HuH-7.5 (cell line): ENCODE measurements at regions not wholly inside any gene's neighbourhood (a gene's known extent, or its start where the extent isn't known, plus 50 kb on each side); places are given as distances from the start of the nearest gene placed in this dataset.
A peak's percentile ranks its signal among the peaks of the same experiment; 100 is the strongest.
"Not testable (repeated sequence)": the region's sequence is repeated elsewhere in the genome, so short reads cannot be mapped to it uniquely, and the experiment has no call there.

Experiments
- DNase-seq: peaks from one replicate; pipeline ENCODE4 v3.0.0; 2011; ENCODE audit warnings: low spot score

DNA sequence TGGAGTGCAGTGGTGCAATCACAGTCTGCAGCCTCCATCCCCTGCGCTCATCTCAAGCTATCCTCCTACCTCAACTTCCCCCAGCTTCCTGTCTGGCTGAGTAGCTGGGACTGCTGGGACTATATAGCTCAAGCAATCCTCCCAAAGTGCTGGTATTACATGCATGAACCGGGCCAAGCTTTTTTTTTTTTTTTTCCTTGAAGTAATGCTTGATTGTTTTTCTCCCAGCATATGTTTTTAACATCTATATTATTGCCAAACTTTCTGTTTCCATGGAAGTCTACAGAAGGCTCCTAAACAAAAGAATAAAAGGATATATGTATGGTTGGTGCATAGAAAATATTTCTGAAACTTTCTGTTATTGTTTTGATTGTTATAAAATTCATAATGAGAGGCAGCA, 853.6 kb downstream of the KCNA4 start:
- no peak for DNase-seq

GRCh38 chr11:29162491-29162890, 854.3 kb downstream of the KCNA4 start:
- no peak for DNase-seq

DNA sequence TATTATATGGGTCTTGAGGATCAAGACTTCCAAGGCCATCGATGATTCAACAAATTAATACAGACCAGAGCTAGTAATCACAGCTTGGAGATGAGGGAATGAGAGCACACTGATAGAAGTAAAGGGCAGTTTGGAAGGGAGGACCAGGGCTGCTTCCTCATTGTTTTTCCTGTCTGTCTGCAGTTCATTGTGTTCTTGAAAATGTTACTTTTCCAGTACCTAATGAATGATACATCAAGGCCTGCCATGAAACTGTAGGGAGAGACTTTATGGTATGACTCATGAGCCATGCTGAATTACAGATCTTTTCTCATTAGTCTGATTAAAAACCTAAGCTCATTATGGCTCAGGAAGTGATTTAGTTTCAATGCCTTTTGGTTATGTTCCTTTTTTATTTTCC, 855.6 kb downstream of the KCNA4 start:
- no peak for DNase-seq

DNA sequence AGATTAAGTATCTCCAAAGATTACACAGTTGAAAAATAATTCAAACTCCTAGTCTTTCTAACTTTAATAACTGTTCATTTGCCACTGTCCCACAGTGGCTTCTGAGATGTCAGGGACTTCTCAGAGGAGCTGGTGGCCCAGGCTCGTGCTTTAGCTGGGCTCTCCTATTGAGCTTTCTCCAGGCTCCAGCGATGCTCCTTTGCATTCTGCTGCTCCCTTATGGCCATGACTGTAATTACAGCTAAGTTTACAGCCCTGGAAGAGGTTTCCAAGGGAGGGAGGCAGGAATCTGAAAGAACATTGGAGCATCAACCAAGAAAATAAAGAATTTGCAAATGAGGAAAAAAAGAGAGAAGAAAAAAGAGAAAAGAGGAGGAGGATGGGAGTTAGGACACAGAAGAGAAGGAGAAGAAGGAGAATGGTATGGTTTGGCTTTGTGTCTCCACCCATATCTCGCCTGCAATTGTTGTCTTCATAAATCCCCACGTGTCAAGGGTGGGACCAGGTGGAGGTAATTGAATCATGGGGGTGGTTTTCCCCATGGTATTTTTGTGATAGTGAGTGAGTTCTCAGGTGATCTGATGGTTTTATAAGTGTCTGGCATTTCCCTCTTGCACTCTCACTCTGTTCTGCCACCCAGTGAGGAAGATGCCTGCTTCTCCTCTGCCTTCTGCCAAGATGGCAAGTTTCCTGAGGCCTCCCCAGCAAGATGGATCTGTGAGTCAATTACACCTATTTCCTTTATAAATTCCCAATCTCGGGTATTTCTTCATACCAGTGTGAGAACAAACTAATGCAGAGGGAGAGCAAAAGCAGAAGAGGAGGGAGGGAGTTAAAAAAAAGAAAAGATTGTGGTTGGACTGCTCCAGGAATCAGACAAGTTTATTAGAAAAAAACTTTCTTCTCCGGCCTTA, 857.0 kb downstream of the KCNA4 start:
- peak; percentile 23 for DNase-seq

GRCh38 chr11:29153078-29153477, 863.8 kb downstream of the KCNA4 start:
- no peak for DNase-seq

DNA sequence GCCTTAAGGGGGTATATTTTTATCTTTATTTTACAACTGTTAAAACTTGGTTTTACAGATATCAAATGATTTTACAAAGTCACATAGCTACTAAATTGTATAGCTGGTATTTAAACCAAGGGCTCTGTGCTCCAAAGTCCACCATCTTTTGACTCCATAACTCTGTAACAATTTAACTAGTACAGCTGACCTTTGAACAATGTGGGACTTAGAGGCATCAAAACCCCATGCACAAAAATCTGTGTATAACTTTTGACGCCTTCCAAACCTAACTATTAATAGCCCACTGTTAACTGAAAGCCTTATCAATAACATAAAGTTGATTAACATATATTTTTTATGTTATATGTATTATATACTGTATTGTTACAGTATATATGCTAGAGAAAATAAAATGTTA, 874.3 kb downstream of the KCNA4 start:
- DNase-seq = not testable (repeated sequence)

DNA sequence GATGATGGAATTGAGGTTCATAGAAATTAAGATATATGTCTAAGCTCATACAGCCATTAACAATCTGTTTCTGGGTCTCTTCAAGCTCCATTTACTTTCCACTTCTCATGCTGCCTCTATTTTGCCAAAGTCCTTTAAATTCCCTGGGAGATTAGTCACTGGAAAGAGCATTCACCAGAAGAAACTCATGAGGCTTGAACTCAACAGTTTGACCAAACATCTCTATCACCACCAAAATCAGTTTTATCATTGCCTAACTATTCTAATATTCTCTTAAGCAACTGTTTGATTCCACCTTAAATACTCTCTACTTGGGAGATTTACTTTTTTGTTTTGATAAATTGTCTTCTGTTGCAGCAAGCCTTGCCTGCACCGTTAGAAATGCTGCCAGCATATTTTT, 881.3 kb downstream of the KCNA4 start:
- no peak for DNase-seq

- no peak for DNase-seq
These were observed 885.8 kb downstream of the KCNA4 start for GRCh38 chr11:29131055-29131454.

DNA sequence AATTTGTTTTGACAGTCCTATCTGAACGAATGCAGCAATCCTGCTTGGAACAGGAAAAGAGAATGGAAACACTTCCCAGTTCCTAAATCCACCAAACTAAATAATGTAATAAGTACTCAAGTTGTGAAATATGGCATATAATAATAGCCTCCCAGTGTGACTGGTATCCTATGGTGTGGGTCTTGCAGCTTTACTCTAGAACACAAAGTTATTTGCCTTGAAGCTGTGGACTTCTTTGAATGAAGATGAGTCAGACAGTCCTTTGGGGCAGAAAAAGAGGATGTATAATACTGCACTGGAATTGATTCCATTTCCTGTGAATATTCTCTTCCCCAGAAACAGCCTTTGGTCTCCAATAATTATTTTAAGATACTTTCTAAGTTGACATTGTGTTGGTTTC, 887.0 kb downstream of the KCNA4 start:
- no peak for DNase-seq

DNA sequence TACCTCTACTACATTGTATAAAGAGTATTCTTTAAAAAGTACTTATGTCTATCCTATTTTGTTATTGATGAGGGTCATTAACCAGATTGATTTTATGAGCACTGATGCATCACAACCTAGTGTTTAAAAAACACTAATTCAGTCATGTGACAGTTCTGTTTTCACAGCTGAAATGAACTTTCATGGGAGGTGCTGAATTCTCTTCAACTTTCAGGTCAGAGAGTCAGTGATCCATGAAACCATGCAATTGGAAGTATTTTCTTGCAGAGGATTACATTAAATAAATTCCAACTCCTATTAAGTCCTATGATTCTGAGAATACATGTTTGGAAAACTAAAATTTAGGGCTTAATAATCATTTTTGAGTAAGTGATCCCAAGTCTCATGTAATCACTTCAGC, 889.4 kb downstream of the KCNA4 start:
- no peak for DNase-seq

DNA sequence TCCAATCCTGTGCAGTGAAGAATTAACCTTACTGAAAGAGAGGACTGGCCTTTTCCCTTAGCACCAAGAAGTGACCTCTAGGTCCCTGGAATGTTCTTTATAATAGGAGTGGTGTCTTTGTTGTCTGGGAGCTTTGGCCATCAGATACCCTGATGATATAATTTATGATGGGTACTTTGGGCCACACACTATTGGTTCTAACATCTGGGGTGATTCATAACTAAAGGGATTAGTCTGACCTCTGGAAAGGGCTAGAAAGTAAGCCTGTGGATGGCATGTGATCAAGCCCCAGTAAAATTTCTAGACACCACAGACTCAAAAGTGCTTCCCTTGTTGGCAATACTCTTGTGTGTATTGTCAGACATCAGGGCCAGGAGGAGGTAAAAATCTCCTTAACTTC, 891.2 kb downstream of the KCNA4 start:
- no peak for DNase-seq

DNA sequence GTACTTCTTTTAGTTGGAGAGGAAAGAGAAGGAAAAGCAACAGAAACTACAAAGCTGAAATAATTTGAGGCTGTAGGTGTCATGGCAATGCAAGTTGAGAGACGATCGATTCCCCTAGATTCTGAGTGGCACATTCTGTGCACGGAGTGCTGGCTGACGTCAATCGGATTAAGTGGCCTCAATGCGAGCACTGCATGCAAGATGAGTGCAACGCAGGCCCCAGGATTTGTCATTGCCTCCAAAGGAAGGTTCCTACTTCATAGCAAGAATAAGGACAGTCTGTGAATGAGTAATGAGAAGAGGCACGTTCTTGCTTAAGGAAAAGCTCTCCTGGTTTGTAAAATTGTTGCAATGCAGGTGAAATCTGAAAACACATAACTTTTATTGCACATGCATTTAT, 892.4 kb downstream of the KCNA4 start:
- no peak for DNase-seq

- no peak for DNase-seq
These were observed 896.9 kb downstream of the KCNA4 start for GRCh38 chr11:29119707-29120618.

- no peak for DNase-seq
These were observed 897.7 kb downstream of the KCNA4 start for GRCh38 chr11:29119116-29119515.

DNA sequence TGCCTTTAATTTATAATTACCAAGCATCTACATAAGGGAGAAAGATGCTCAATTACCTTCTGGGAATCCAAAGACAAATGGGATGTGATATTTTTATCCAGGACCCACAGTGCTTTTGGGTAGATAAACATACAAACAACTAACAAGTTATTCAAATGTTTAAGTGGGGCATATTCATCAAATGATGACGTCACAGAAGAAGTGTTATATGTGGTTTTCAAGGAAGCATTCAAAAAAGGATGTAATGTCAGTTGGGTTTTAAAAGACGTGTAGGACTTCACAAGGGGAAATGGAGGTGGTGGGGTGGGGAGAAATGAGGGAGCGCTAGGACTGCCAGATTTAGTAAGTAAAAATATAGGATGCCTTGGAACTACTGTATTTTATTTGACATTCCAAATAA, 915.9 kb downstream of the KCNA4 start:
- DNase-seq = no peak

GRCh38 chr11:29095821-29096220, 921.0 kb downstream of the KCNA4 start:
- no peak for DNase-seq

DNA sequence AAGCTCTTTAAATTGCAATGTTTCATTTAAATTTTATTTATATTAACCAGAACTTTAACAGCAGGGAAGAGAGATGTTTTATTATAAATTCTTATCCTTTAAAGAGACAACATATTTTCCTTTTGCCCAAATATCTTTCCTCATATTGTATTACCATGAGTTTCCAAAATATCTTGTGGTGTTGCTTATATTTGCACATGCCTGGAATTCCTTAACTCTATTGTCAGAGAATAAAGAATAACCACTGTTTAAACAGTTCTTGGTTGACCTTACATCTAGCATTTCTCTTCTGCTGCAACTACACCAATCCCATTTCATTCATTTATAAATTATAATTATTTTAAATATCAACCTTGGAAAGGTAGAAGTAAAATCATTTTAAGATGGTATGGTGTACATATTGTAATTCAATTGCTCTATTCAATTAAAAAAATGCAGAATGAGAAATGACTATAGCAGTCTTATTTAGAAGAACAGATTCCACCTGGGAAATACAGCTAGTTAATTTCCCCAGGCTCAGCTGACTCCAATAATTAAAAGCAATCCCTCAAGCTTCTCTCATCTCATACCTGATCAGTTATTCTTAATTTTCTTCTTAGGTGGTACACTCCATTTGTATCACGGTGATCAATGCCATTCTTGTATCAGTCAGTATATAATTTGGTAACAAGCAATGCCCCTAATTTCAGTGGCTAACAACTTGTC, 923.3 kb downstream of the KCNA4 start:
- peak; percentile 15 for DNase-seq

DNA sequence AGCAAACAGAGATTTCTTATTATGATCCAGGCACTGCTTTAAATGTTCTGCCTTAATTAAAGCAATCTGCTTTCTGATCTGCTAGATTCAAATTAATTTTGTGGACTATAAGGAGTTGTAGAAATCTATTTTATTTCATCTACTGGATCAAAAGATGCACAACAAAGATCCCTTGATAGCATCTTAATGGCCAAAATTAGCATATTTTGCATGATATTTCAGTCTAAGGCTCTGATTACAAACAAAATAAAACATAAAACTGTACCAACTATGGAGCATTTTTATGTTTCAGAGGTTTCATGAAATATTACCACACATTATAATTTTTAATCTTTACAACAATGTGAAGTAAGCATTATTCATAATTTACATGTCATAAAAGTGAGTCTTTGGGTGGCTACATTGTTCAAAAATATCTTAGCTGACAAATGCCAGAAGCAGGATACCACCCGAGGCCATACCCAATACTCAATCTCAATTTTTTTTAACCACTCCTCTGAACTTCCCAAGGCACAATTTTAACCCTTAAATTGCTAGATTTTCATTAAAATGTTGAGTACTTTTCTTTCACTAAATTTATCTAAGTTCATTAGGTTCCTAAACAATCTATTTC, 929.5 kb downstream of the KCNA4 start:
- no peak for DNase-seq

DNA sequence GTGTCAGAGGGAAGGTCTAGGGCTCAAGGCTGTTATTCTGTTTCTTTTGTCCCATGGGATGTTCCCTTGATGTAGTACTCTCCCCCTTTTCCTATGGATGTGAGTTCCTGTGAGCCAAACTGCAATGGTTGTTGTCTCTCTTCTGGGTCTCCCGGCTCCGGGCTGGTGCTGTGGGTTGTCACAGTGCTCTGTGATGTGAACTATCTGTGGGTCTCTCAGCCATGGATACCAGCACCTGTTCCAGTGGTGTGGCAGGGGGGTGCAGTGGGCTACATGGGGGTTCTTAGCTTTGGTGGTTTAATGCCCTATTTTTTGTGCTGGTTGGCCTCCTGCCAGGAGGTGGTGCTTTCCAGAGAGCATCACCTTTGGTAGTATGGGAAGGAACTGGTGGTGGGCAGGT, 941.1 kb downstream of the KCNA4 start:
- DNase-seq = no peak

DNA sequence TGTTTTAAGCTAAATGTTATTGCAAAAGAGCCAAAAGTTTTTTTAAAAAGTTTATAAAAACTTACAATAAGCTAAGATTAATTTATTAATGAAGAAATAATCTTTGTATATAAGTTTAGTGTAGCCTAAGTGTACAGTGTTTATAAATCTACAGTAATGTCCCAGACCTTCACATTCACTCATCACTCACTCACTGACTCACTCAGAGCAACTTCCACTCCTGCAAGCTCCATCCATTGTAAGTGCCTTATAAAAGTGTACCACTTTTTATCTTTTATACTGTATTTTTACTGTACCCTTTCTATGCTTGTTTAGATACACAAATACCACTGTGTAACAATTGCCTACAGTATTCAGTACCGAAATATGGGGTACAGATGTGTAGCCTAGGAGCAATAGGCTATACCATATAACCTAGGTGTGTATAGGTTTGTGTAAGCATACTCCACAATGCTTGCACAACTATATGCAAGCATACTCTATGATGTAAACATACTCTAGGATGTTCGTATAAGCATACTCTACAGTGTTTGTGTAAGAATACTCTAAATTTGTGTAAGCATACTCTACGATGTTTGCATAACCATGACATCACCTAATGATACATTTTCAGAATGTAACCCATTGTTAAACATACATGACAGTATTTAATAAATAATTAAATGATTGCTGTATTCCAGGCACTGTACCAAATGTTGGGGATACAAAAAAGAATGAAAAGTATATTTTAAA, 953.0 kb downstream of the KCNA4 start:
- no peak for DNase-seq

- DNase-seq = no peak
These were observed 953.3 kb downstream of the METTL15 start for GRCh38 chr11:29061452-29061851.
